Globus pallidus (tissue), 1 donor: ENCODE measurements at regions not wholly inside any gene's neighbourhood (a gene's known extent, or its start where the extent isn't known, plus 50 kb on each side); places are given as distances from the start of the nearest gene placed in this dataset.
"Not testable (repeated sequence)": the region's sequence is repeated elsewhere in the genome, so short reads cannot be mapped to it uniquely, and the experiment has no call there.

Experiments
- DNase-seq: peaks from one replicate; pipeline ENCODE4 v3.0.0-alpha.2; 2015; ENCODE audit warnings: low spot score

- peak; percentile 93 for DNase-seq
Observed at GRCh38 chr5:56659971-56660370, 155.4 kb upstream of the MAP3K1 start.

GRCh38 chr5:56658972-56659371 lies 156.4 kb upstream of the MAP3K1 start:
- DNase-seq, result no peak

GRCh38 chr5:56656846-56657726 lies 158.3 kb upstream of the MAP3K1 start:
- DNase-seq, result no peak

- DNase-seq, result no peak
Observed at GRCh38 chr5:56651893-56652292, 163.5 kb upstream of the MAP3K1 start.

GRCh38 chr5:56650386-56650785 lies 165.0 kb upstream of the MAP3K1 start:
- DNase-seq, result no peak

GRCh38 chr5:56649569-56649968 lies 165.8 kb upstream of the MAP3K1 start:
- no peak for DNase-seq

GRCh38 chr5:56648460-56649034 lies 166.8 kb upstream of the MAP3K1 start:
- no peak for DNase-seq

- DNase-seq, result no peak
Observed at GRCh38 chr5:56647099-56647850, 168.1 kb upstream of the MAP3K1 start.

GRCh38 chr5:56641635-56642260 lies 173.6 kb upstream of the MAP3K1 start:
- no peak for DNase-seq

- peak; percentile 39 for DNase-seq
Observed at GRCh38 chr5:56640763-56641406, 174.5 kb upstream of the MAP3K1 start.

GRCh38 chr5:56639476-56639875 lies 175.9 kb upstream of the MAP3K1 start:
- peak; percentile 14 for DNase-seq

GRCh38 chr5:56638768-56639238 lies 176.5 kb upstream of the MAP3K1 start:
- DNase-seq, result no peak

GRCh38 chr5:56638061-56638621 lies 177.2 kb upstream of the MAP3K1 start:
- DNase-seq, result no peak

- no peak for DNase-seq
Observed at GRCh38 chr5:56637321-56637920, 177.9 kb upstream of the MAP3K1 start.

GRCh38 chr5:56633950-56634349 lies 181.4 kb upstream of the MAP3K1 start:
- no peak for DNase-seq

GRCh38 chr5:56632939-56633338 lies 182.4 kb upstream of the MAP3K1 start:
- no peak for DNase-seq

GRCh38 chr5:56632199-56632598 lies 183.2 kb upstream of the MAP3K1 start:
- DNase-seq, result no peak

GRCh38 chr5:56631719-56632118 lies 183.6 kb upstream of the MAP3K1 start:
- no peak for DNase-seq

GRCh38 chr5:56628616-56629015 lies 186.7 kb upstream of the MAP3K1 start:
- DNase-seq, result not testable (repeated sequence)

GRCh38 chr5:56625541-56625940 lies 189.8 kb upstream of the MAP3K1 start:
- no peak for DNase-seq

- DNase-seq, result no peak
Observed at GRCh38 chr5:56624751-56625150, 190.6 kb upstream of the MAP3K1 start.
